A549 (cell line): ENCODE measurements at regions not wholly inside any gene's neighbourhood (a gene's known extent, or its start where the extent isn't known, plus 50 kb on each side); places are given as distances from the start of the nearest gene placed in this dataset.
A peak's percentile ranks its signal among the peaks of the same experiment; 100 is the strongest.

ENCODE experiments used
- ATAC-seq, 2 experiments: fragments of 200-7000 bp in 1 of 2; fragments of >200 bp in 1 of 2; cut with Nextera tagmentation in 1 of 2; cut with Tn5 transposase in 1 of 2; 3 replicates each; pipeline versions ENCODE4 v1.8.0 to v1.9.1; 2018 to 2020; ENCODE audit warnings: mild to moderate bottlenecking in 1 of 2, moderate library complexity in 1 of 2
- CTCF ChIA-PET: fragments of 300-600 bp; sonication (Branson Sonifier 250); formaldehyde crosslinking; extraction: SDS; loops from one replicate; lab custom pipeline; 2021; ENCODE audit warnings: antibody characterized with exemption, inconsistent platforms; lab: Yijun Ruan, JAX
- POLR2A ChIA-PET: fragments of 350-600 bp; formaldehyde crosslinking; extraction: SDS; loops from one replicate; lab custom pipeline; 2021; ENCODE audit warnings: antibody characterized with exemption, inconsistent platforms; lab: Yijun Ruan, JAX
- DNase-seq, 2 experiments: peaks; one replicate each; pipeline versions ENCODE4 v3.0.0 to v3.0.0-alpha.2; 2011 to 2016; ENCODE audit warnings: low read depth in 1 of 2, low spot score in 1 of 2
- FAIRE-seq: peaks from 2 replicates; lab custom pipeline; 2011; peaks lifted over from hg19 to GRCh38; lab: Jason Lieb, UNC
- H3K27ac ChIP-seq, 2 experiments: fragments of >200 bp; sonication (Bioruptor Twin); formaldehyde crosslinking; 3 replicates each; pipeline ENCODE4 v1.5.1; 2016 to 2017
- H3K4me1 ChIP-seq: fragments of >200 bp; sonication (Bioruptor Twin); formaldehyde crosslinking; 3 replicates; pipeline ENCODE4 v1.6.1; 2016
- H3K4me2 ChIP-seq: fragments of >200 bp; sonication (Bioruptor Twin); formaldehyde crosslinking; 3 replicates; pipeline ENCODE4 v1.6.1; 2016
- H3K4me3 ChIP-seq: fragments of >200 bp; sonication (Bioruptor Twin); formaldehyde crosslinking; 3 replicates; pipeline ENCODE4 v1.5.1; 2016
- H3K9me3 ChIP-seq: fragments of >200 bp; sonication (Bioruptor Twin); formaldehyde crosslinking; 3 replicates; pipeline ENCODE4 v1.6.1; 2016
- CBX8 ChIP-seq: fragments of 200-600 bp; sonication (generic); IDR thresholded peaks from 2 replicates; pipeline ENCODE4 v1.6.1; 2016
- CEBPB ChIP-seq, 2 experiments: fragments of >200 bp in 1 of 2; sonication (Bioruptor Twin) in 1 of 2; formaldehyde crosslinking in 1 of 2; IDR thresholded peaks; 2 replicates each; pipeline ENCODE4 v1.6.1; 2012 to 2016
- CHD4 ChIP-seq: fragments of 200-600 bp; sonication (generic); IDR thresholded peaks from 2 replicates; pipeline ENCODE4 v1.6.1; 2016; ENCODE audit warnings: antibody characterized with exemption, mild to moderate bottlenecking, borderline replicate concordance
- EHMT2 ChIP-seq: fragments of 200-600 bp; sonication (generic); IDR thresholded peaks from 2 replicates; pipeline ENCODE4 v1.6.1; 2016; ENCODE audit warnings: antibody characterized with exemption, low read depth, mild to moderate bottlenecking, moderate library complexity
- EP300 ChIP-seq, 2 experiments: fragments of >200 bp; sonication (Bioruptor Twin); formaldehyde crosslinking; IDR thresholded peaks; 2 replicates in 1 of 2; 3 replicates in 1 of 2; pipeline ENCODE4 v1.6.1; 2016 to 2017
- ESRRA ChIP-seq: fragments of 150-350 bp; IDR thresholded peaks from 2 replicates; pipeline ENCODE4 v1.6.1; 2014; ENCODE audit warnings: mild to moderate bottlenecking, low read length, borderline replicate concordance
- FOSL2 ChIP-seq, 2 experiments: fragments of 450-650 bp in 1 of 2; fragments of >200 bp in 1 of 2; sonication (Bioruptor Twin) in 1 of 2; formaldehyde crosslinking; IDR thresholded peaks; 2 replicates each; pipeline versions ENCODE4 v1.5.0 to v1.6.1; 2016 to 2020; ENCODE audit warnings: mild to moderate bottlenecking in 1 of 2, moderate library complexity in 1 of 2
- GATA3 ChIP-seq: IDR thresholded peaks from 2 replicates; pipeline ENCODE4 v1.6.1; 2012; ENCODE audit warnings: borderline replicate concordance
- HOXB5 ChIP-seq: fragments of 250-450 bp; sonication (Bioruptor Pico); IDR thresholded peaks from 2 replicates; pipeline ENCODE4 v1.5.0; 2020; ENCODE audit warnings: mild to moderate bottlenecking, moderate library complexity
- KDM1A ChIP-seq: fragments of 200-600 bp; sonication (generic); IDR thresholded peaks from 2 replicates; pipeline ENCODE4 v1.6.1; 2016; ENCODE audit warnings: low read depth, mild to moderate bottlenecking
- MAFK ChIP-seq: fragments of 450-650 bp; IDR thresholded peaks from 2 replicates; pipeline ENCODE4 v1.6.1; 2014; ENCODE audit not compliant: partially characterized antibody
- MAZ ChIP-seq: fragments of 150-350 bp; IDR thresholded peaks from 2 replicates; pipeline ENCODE4 v1.6.1; 2014; ENCODE audit warnings: antibody characterized with exemption, low read depth, low read length, borderline replicate concordance
- SMC3 ChIP-seq: fragments of >200 bp; sonication (Bioruptor Twin); formaldehyde crosslinking; IDR thresholded peaks from 3 replicates; pipeline ENCODE4 v1.6.1; 2018; ENCODE audit warnings: inconsistent platforms
- TP53 ChIP-seq: fragments of 250-450 bp; sonication (Bioruptor Pico); IDR thresholded peaks from 2 replicates; pipeline ENCODE4 v1.5.0; 2021; ENCODE audit warnings: mild to moderate bottlenecking, moderate library complexity
- WGBS: methylation state at CpG from one replicate; pipeline ENCODE4 v1.1.6; 2017; ENCODE audit errors: missing lambda C conversion rate; 5-methylcytosine and 5-hydroxymethylcytosine counted together
- TF ChIP-seq, protein P1 (sequence below): fragments of 250-450 bp; sonication (Bioruptor Pico); IDR thresholded peaks from 2 replicates; pipeline ENCODE4 v1.5.0; 2020; ENCODE audit warnings: low read depth, mild to moderate bottlenecking, moderate library complexity
- TF ChIP-seq, protein P2 (sequence below): fragments of 450-650 bp; IDR thresholded peaks from 2 replicates; pipeline ENCODE4 v1.6.1; 2014; ENCODE audit warnings: antibody characterized with exemption
- TF ChIP-seq, protein P3 (sequence below): fragments of >200 bp; sonication (Bioruptor Twin); formaldehyde crosslinking; IDR thresholded peaks from 3 replicates; pipeline ENCODE4 v1.5.1; 2016
- TF ChIP-seq, protein P4 (sequence below): fragments of 200-600 bp; sonication (generic); IDR thresholded peaks from 2 replicates; pipeline ENCODE4 v1.6.1; 2016; ENCODE audit warnings: antibody characterized with exemption, mild to moderate bottlenecking, moderate library complexity

DNA sequence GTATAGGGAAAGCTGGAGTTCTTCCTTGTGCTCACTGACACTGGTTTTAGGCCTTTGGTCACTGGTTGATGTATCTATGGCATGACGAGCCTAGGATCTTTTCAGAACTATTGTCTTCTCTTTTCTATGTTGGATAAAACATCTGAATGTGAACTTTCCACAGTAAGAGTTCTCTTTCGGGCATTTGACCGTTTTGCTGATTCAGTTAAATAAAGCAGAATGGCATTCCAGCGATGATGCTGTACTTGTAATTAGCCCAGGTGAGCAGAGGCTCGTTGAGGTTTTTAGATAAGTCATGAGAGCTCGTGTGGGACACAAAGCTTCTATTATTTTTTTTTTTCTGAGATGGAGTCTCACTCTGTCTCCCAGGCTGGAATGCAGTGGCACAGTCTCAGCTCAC, 160.2 kb upstream of the DPP6 start:
- POLR2A ChIA-PET = no interaction called here

DNA sequence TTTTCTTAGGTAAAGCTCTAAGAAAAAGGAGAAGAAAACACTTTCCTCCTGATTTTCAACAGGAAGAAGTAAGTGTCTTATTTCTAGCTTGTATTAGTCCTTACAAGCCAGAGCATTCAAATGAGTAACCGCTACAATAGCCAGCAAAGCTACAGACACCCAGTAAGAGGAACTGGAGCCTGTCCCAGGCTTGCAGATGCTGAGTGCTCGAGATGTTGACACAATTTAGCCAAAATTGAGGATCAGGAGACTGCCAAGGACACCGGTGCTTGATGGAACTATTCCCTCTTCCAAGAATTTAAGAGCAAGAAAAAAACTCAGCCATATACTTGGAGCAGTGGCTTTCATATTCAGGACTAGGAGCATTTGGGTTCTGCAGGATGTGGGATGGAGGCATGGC, 149.3 kb upstream of the DPP6 start:
- no peaks in the 10 kb centered on the region for H3K4me1 ChIP-seq
- H3K27ac ChIP-seq = no peak overlapping the region
- ChIA-PET CTCF (interaction anchor here (0.9 kb wide), 1 partner anchor 10 kb away, joined by 4 read pairs; no protein-coding TSS in a partner anchor), POLR2A (no interaction called here)
- TF ChIP-seq, protein P1, sequence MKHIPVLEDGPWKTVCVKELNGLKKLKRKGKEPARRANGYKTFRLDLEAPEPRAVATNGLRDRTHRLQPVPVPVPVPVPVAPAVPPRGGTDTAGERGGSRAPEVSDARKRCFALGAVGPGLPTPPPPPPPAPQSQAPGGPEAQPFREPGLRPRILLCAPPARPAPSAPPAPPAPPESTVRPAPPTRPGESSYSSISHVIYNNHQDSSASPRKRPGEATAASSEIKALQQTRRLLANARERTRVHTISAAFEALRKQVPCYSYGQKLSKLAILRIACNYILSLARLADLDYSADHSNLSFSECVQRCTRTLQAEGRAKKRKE (CRISPR knock-in tag) = no peak
- TF ChIP-seq TP53 = no peak
- TF ChIP-seq KDM1A = no peak
- TF ChIP-seq EHMT2 = no peak
- TF ChIP-seq ESRRA = no peak
- TF ChIP-seq EP300 (IDR thresholded peaks at IDR 0.05) = no peak
- TF ChIP-seq, protein P2, sequence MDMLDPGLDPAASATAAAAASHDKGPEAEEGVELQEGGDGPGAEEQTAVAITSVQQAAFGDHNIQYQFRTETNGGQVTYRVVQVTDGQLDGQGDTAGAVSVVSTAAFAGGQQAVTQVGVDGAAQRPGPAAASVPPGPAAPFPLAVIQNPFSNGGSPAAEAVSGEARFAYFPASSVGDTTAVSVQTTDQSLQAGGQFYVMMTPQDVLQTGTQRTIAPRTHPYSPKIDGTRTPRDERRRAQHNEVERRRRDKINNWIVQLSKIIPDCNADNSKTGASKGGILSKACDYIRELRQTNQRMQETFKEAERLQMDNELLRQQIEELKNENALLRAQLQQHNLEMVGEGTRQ = no peak
- TF ChIP-seq CEBPB (IDR thresholded peaks at IDR 0.05) = no peak
- no peak for TF ChIP-seq HOXB5
- TF ChIP-seq, protein P3, sequence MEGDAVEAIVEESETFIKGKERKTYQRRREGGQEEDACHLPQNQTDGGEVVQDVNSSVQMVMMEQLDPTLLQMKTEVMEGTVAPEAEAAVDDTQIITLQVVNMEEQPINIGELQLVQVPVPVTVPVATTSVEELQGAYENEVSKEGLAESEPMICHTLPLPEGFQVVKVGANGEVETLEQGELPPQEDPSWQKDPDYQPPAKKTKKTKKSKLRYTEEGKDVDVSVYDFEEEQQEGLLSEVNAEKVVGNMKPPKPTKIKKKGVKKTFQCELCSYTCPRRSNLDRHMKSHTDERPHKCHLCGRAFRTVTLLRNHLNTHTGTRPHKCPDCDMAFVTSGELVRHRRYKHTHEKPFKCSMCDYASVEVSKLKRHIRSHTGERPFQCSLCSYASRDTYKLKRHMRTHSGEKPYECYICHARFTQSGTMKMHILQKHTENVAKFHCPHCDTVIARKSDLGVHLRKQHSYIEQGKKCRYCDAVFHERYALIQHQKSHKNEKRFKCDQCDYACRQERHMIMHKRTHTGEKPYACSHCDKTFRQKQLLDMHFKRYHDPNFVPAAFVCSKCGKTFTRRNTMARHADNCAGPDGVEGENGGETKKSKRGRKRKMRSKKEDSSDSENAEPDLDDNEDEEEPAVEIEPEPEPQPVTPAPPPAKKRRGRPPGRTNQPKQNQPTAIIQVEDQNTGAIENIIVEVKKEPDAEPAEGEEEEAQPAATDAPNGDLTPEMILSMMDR = no peak
- no peak for TF ChIP-seq SMC3
- TF ChIP-seq, protein P4, sequence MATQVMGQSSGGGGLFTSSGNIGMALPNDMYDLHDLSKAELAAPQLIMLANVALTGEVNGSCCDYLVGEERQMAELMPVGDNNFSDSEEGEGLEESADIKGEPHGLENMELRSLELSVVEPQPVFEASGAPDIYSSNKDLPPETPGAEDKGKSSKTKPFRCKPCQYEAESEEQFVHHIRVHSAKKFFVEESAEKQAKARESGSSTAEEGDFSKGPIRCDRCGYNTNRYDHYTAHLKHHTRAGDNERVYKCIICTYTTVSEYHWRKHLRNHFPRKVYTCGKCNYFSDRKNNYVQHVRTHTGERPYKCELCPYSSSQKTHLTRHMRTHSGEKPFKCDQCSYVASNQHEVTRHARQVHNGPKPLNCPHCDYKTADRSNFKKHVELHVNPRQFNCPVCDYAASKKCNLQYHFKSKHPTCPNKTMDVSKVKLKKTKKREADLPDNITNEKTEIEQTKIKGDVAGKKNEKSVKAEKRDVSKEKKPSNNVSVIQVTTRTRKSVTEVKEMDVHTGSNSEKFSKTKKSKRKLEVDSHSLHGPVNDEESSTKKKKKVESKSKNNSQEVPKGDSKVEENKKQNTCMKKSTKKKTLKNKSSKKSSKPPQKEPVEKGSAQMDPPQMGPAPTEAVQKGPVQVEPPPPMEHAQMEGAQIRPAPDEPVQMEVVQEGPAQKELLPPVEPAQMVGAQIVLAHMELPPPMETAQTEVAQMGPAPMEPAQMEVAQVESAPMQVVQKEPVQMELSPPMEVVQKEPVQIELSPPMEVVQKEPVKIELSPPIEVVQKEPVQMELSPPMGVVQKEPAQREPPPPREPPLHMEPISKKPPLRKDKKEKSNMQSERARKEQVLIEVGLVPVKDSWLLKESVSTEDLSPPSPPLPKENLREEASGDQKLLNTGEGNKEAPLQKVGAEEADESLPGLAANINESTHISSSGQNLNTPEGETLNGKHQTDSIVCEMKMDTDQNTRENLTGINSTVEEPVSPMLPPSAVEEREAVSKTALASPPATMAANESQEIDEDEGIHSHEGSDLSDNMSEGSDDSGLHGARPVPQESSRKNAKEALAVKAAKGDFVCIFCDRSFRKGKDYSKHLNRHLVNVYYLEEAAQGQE = no peak
- TF ChIP-seq GATA3 = no peak
- TF ChIP-seq CBX8 = no peak
- no peak for TF ChIP-seq CHD4
- no peak for TF ChIP-seq FOSL2 (IDR thresholded peaks at IDR 0.05)
- TF ChIP-seq FOSL2 (CRISPR knock-in tag; IDR thresholded peaks at IDR 0.05) = no peak
- H3K4me2 ChIP-seq = no peak overlapping the region
- no peak for DNase-seq
- ATAC-seq = no peak
- H3K9me3 ChIP-seq = no peaks in the 10 kb centered on the region
- no peak for FAIRE-seq
- no peak overlapping the region for H3K4me3 ChIP-seq
- WGBS = 13% methylated on average over 3 of the region's 3 CpGs

More for the DNA sequence above, 160.2 kb upstream of the DPP6 start:
- no peaks in the 10 kb centered on the region for H3K4me1 ChIP-seq
- CTCF ChIA-PET = no interaction called here
- H3K27ac ChIP-seq = no peak overlapping the region
- H3K9me3 ChIP-seq = no peaks in the 10 kb centered on the region; the same call in 2 of the 3 replicates
- DNase-seq (no peak), ATAC-seq (no peak), FAIRE-seq (no peak)
- no peak for TF ChIP-seq MAZ
- peak; percentile 30 for TF ChIP-seq MAFK
- H3K4me2 ChIP-seq = no peak overlapping the region
- WGBS = 3% methylated on average over 6 of the region's 6 CpGs
- no peak overlapping the region for H3K4me3 ChIP-seq
